ENCODE measurements at regions not wholly inside any gene's neighbourhood (a gene's known extent, or its start where the extent isn't known, plus 50 kb on each side); places are given as distances from the start of the nearest gene placed in this dataset.
"Not testable (repeated sequence)": the region's sequence is repeated elsewhere in the genome, so short reads cannot be mapped to it uniquely, and the experiment has no call there.

GRCh38 chr9:81071108-81071507 is 618.2 kb downstream of the TLE1 start:
- H3K4me3 ChIP-seq, result no peak overlapping the region
- TF ChIP-seq FOXP2 (optimal IDR thresholded peaks at IDR 0.05; ENCODE audit: control extremely low read depth, extremely low read length, insufficient read depth), result no peak
- TF ChIP-seq EZH2 (IDR thresholded peaks at IDR 0.05), result no peak
- no peak for TF ChIP-seq POLR2AphosphoS5 (IDR thresholded peaks at IDR 0.05; ENCODE audit: borderline replicate concordance, low read depth, low read length)
- DNase-seq (ENCODE audit: low read depth, low spot score), result no peak

GRCh38 chr9:81070689-81071088 is 618.7 kb downstream of the TLE1 start:
- Histone ChIP-seq H3K9ac (ENCODE audit: insufficient read length) (no peak overlapping the region), H3K27ac (no peak overlapping the region), H3K4me3 (no peak overlapping the region), H3K36me3 (ENCODE audit: insufficient read depth, low read length) (no peaks in the 10 kb centered on the region), H3K9me3 (ENCODE audit: low read depth, low read length) (no peaks in the 10 kb centered on the region)
- TF ChIP-seq EZH2 (IDR thresholded peaks at IDR 0.05) (no peak), FOXP2 (optimal IDR thresholded peaks at IDR 0.05; ENCODE audit: control extremely low read depth, extremely low read length, insufficient read depth) (no peak), POLR2AphosphoS5 (IDR thresholded peaks at IDR 0.05; ENCODE audit: borderline replicate concordance, low read depth, low read length) (no peak)
- no peak for DNase-seq (ENCODE audit: low read depth, low spot score)

More at GRCh38 chr9:81071108-81071507, 618.2 kb downstream of the TLE1 start:
- Histone ChIP-seq H3K9ac (ENCODE audit: insufficient read length) (no peak overlapping the region), H3K9me3 (ENCODE audit: low read depth, low read length) (no peaks in the 10 kb centered on the region), H3K36me3 (ENCODE audit: insufficient read depth, low read length) (no peaks in the 10 kb centered on the region), H3K27ac (no peak overlapping the region)

GRCh38 chr9:81069923-81070322 is 619.4 kb downstream of the TLE1 start:
- TF ChIP-seq FOXP2 (optimal IDR thresholded peaks at IDR 0.05; ENCODE audit: control extremely low read depth, extremely low read length, insufficient read depth) (no peak), POLR2AphosphoS5 (IDR thresholded peaks at IDR 0.05; ENCODE audit: borderline replicate concordance, low read depth, low read length) (no peak), EZH2 (IDR thresholded peaks at IDR 0.05) (no peak)
- Histone ChIP-seq H3K9me3 (ENCODE audit: low read depth, low read length) (no peaks in the 10 kb centered on the region), H3K4me3 (no peak overlapping the region), H3K36me3 (ENCODE audit: insufficient read depth, low read length) (no peaks in the 10 kb centered on the region), H3K9ac (ENCODE audit: insufficient read length) (no peak overlapping the region), H3K27ac (no peak overlapping the region)
- DNase-seq (ENCODE audit: low read depth, low spot score), result no peak

- no peak for TF ChIP-seq POLR2AphosphoS5 (IDR thresholded peaks at IDR 0.05; ENCODE audit: borderline replicate concordance, low read depth, low read length)
- TF ChIP-seq EZH2 (IDR thresholded peaks at IDR 0.05), result no peak
- TF ChIP-seq FOXP2 (optimal IDR thresholded peaks at IDR 0.05; ENCODE audit: control extremely low read depth, extremely low read length, insufficient read depth), result no peak
- H3K27ac ChIP-seq, result no peak overlapping the region
- DNase-seq (ENCODE audit: low read depth, low spot score), result no peak
Observed at GRCh38 chr9:81069038-81069795, 620.1 kb downstream of the TLE1 start.

GRCh38 chr9:81062995-81063394 is 626.4 kb downstream of the TLE1 start:
- not testable (repeated sequence) for H3K27ac ChIP-seq; H3K9me3 ChIP-seq (ENCODE audit: low read depth, low read length); H3K9ac ChIP-seq (ENCODE audit: insufficient read length); H3K4me3 ChIP-seq; DNase-seq (ENCODE audit: low read depth, low spot score); H3K36me3 ChIP-seq (ENCODE audit: insufficient read depth, low read length)

More at GRCh38 chr9:81069038-81069795, 620.1 kb downstream of the TLE1 start:
- no peak overlapping the region for H3K4me3 ChIP-seq
- H3K36me3 ChIP-seq (ENCODE audit: insufficient read depth, low read length), result no peaks in the 10 kb centered on the region
- no peaks in the 10 kb centered on the region for H3K9me3 ChIP-seq (ENCODE audit: low read depth, low read length)
- no peak overlapping the region for H3K9ac ChIP-seq (ENCODE audit: insufficient read length)

- no peak overlapping the region for H3K27ac ChIP-seq
- no peak overlapping the region for H3K9ac ChIP-seq (ENCODE audit: insufficient read length)
- H3K4me3 ChIP-seq, result no peak overlapping the region
- TF ChIP-seq EZH2 (IDR thresholded peaks at IDR 0.05) (no peak), POLR2AphosphoS5 (IDR thresholded peaks at IDR 0.05; ENCODE audit: borderline replicate concordance, low read depth, low read length) (no peak), FOXP2 (optimal IDR thresholded peaks at IDR 0.05; ENCODE audit: control extremely low read depth, extremely low read length, insufficient read depth) (no peak)
- no peak for DNase-seq (ENCODE audit: low read depth, low spot score)
- no peaks in the 10 kb centered on the region for H3K9me3 ChIP-seq (ENCODE audit: low read depth, low read length)
- no peaks in the 10 kb centered on the region for H3K36me3 ChIP-seq (ENCODE audit: insufficient read depth, low read length)
Observed at GRCh38 chr9:81058782-81059181, 630.6 kb downstream of the TLE1 start.

- TF ChIP-seq FOXP2 (optimal IDR thresholded peaks at IDR 0.05; ENCODE audit: control extremely low read depth, extremely low read length, insufficient read depth) (no peak), POLR2AphosphoS5 (IDR thresholded peaks at IDR 0.05; ENCODE audit: borderline replicate concordance, low read depth, low read length) (no peak), EZH2 (IDR thresholded peaks at IDR 0.05) (no peak)
- no peak for DNase-seq (ENCODE audit: low read depth, low spot score)
- Histone ChIP-seq H3K36me3 (ENCODE audit: insufficient read depth, low read length) (no peaks in the 10 kb centered on the region), H3K9me3 (ENCODE audit: low read depth, low read length) (no peaks in the 10 kb centered on the region), H3K9ac (ENCODE audit: insufficient read length) (no peak overlapping the region), H3K4me3 (no peak overlapping the region), H3K27ac (no peak overlapping the region)
Observed at GRCh38 chr9:81053298-81054025, 635.9 kb downstream of the TLE1 start.

GRCh38 chr9:81052846-81053245 is 636.5 kb downstream of the TLE1 start:
- no peak for DNase-seq (ENCODE audit: low read depth, low spot score)
- Histone ChIP-seq H3K36me3 (ENCODE audit: insufficient read depth, low read length) (no peaks in the 10 kb centered on the region), H3K27ac (no peak overlapping the region), H3K4me3 (no peak overlapping the region), H3K9ac (ENCODE audit: insufficient read length) (no peak overlapping the region), H3K9me3 (ENCODE audit: low read depth, low read length) (no peaks in the 10 kb centered on the region)
- no peak for TF ChIP-seq EZH2 (IDR thresholded peaks at IDR 0.05)
- TF ChIP-seq FOXP2 (optimal IDR thresholded peaks at IDR 0.05; ENCODE audit: control extremely low read depth, extremely low read length, insufficient read depth), result no peak
- no peak for TF ChIP-seq POLR2AphosphoS5 (IDR thresholded peaks at IDR 0.05; ENCODE audit: borderline replicate concordance, low read depth, low read length)
